AG04450 (cell line): ENCODE measurements at regions not wholly inside any gene's neighbourhood (a gene's known extent, or its start where the extent isn't known, plus 50 kb on each side); places are given as distances from the start of the nearest gene placed in this dataset.

Experiments used
- CTCF ChIA-PET: fragments of 300-600, 350-600 bp; formaldehyde crosslinking; extraction: SDS; loops from one replicate; lab custom pipeline; 2022; ENCODE audit warnings: antibody characterized with exemption, inconsistent platforms; lab: Charles Lee
- POLR2A ChIA-PET: fragments of 350-600 bp; formaldehyde crosslinking; extraction: SDS; loops from one replicate; lab custom pipeline; 2021; ENCODE audit warnings: antibody characterized with exemption, inconsistent platforms; lab: Yijun Ruan, JAX
- DNase-seq: peaks from one replicate; pipeline ENCODE4 v3.0.0-alpha.2; 2011; ENCODE audit warnings: low read depth, low spot score
- H3K27ac ChIP-seq: one replicate; pipeline ENCODE4 v1.5.1; 2012; ENCODE audit warnings: low read depth, low read length, control low read depth
- H3K27me3 ChIP-seq: one replicate; pipeline ENCODE4 v1.6.0; 2012; ENCODE audit warnings: low read length; ENCODE audit not compliant: control insufficient read depth, insufficient read depth
- H3K4me3 ChIP-seq: 2 replicates; pipeline ENCODE4 v1.5.1; 2011; ENCODE audit warnings: mild to moderate bottlenecking, low read depth, low read length, control low read depth
- H3K9me3 ChIP-seq: 2 replicates; pipeline ENCODE4 v1.5.1; 2012; ENCODE audit warnings: low read length; ENCODE audit not compliant: control insufficient read depth, insufficient read depth
- TF ChIP-seq, protein P1 (sequence below): IDR thresholded peaks from 2 replicates; pipeline ENCODE4 v1.5.1; 2011; ENCODE audit warnings: low read depth, low read length, control low read depth, inconsistent platforms

DNA sequence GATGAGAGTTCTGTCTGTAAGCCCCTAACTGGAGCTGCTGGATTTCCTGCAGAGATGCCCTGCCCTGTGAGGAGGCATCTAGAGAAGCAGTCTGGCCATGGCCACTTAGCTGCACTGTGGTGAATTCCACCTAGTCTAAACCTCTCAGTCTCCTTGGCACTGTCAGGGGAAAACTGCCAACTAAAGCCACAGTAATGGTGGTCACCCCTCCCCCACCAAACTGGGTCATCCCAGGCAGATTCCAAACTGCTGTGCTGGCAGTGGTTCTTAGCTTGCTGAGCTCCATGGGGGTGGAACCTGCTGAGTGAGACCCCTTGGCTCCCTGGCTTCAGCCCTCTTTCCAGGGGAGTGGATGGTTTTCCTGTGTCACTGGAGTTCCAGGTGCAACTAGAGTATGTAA, 740.6 kb downstream of the RWDD3 start:
- H3K27ac ChIP-seq = no peak overlapping the region
- no peaks in the 10 kb centered on the region for H3K9me3 ChIP-seq
- no peaks in the 10 kb centered on the region for H3K27me3 ChIP-seq
- POLR2A ChIA-PET = no interaction called here
- DNase-seq = no peak
- TF ChIP-seq, protein P1, sequence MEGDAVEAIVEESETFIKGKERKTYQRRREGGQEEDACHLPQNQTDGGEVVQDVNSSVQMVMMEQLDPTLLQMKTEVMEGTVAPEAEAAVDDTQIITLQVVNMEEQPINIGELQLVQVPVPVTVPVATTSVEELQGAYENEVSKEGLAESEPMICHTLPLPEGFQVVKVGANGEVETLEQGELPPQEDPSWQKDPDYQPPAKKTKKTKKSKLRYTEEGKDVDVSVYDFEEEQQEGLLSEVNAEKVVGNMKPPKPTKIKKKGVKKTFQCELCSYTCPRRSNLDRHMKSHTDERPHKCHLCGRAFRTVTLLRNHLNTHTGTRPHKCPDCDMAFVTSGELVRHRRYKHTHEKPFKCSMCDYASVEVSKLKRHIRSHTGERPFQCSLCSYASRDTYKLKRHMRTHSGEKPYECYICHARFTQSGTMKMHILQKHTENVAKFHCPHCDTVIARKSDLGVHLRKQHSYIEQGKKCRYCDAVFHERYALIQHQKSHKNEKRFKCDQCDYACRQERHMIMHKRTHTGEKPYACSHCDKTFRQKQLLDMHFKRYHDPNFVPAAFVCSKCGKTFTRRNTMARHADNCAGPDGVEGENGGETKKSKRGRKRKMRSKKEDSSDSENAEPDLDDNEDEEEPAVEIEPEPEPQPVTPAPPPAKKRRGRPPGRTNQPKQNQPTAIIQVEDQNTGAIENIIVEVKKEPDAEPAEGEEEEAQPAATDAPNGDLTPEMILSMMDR = no peak
- CTCF ChIA-PET = no interaction called here
- H3K4me3 ChIP-seq = no peak overlapping the region

- POLR2A ChIA-PET = no interaction called here
- DNase-seq = no peak
- Histone ChIP-seq H3K9me3 (no peaks in the 10 kb centered on the region), H3K27me3 (no peaks in the 10 kb centered on the region), H3K4me3 (no peak overlapping the region), H3K27ac (no peak overlapping the region)
- CTCF ChIA-PET = no interaction called here
- TF ChIP-seq, protein P1 = no peak
Measured at GRCh38 chr1:95982711-95983110, 738.9 kb upstream of the PTBP2 start.

DNA sequence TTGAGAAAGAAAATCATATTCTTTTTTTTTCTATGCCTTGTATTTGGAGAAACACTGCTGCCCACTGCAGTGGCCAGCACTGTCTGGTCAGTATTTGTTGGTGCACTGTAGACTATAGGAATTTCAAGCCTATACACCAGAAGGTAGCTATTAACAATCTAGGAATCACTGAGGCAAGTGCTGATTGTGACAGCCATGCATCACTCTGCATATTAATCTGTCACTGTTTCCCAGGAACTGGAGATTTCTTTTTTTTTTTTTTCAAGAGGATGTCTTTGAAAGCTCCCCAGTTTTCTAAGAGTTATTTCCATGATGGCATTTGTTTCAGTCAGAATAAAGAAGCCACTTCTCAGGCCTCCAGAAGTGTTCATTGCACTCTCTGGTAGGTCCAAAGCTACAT, 737.8 kb upstream of the PTBP2 start:
- no peak for DNase-seq
- CTCF ChIA-PET = interaction anchor here (0.6 to 0.7 kb wide), 2 partner anchors 14 to 28 kb away, joined by 3 to 7 read pairs; no protein-coding TSS in a partner anchor
- no peak overlapping the region for H3K27ac ChIP-seq
- H3K9me3 ChIP-seq = no peaks in the 10 kb centered on the region
- TF ChIP-seq, protein P1 = no peak
- no peak overlapping the region for H3K4me3 ChIP-seq
- POLR2A ChIA-PET = no interaction called here
- no peaks in the 10 kb centered on the region for H3K27me3 ChIP-seq

DNA sequence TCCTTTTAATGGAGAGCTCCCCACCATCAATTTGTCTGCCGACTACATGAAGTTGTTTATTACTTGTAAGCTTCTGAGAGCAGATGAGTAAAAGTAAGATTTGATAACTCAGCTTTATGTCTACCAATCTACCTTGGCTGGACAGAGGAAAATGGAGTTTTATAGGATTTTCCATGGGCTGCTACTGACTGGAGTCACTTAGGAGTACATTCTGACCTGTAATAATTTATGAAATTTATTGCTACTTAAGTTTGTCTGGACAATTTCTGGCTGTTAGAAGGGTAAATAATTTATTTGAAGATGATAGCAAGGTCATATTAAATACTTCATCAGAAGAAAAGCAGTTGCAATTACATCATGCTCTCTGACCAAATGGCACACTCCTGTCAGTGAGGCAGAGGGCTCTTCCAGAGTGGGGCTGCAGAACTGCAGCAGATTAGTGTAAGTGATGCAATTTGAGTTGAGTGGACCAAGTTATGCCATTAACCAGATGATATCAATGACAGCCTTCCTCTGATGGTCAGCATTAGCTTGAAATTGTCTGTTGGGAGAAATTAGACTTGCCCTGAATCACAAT, 736.7 kb upstream of the PTBP2 start:
- no peak overlapping the region for H3K4me3 ChIP-seq
- ChIA-PET POLR2A (no interaction called here), CTCF (no interaction called here)
- TF ChIP-seq, protein P1 = no peak
- no peaks in the 10 kb centered on the region for H3K27me3 ChIP-seq
- H3K27ac ChIP-seq = no peak overlapping the region
- no peak for DNase-seq
- no peaks in the 10 kb centered on the region for H3K9me3 ChIP-seq

- POLR2A ChIA-PET = no interaction called here
- no peaks in the 10 kb centered on the region for H3K9me3 ChIP-seq
- no peaks in the 10 kb centered on the region for H3K27me3 ChIP-seq
- TF ChIP-seq, protein P1 = no peak
- no peak overlapping the region for H3K4me3 ChIP-seq
- H3K27ac ChIP-seq = no peak overlapping the region
- no peak for DNase-seq
- CTCF ChIA-PET = no interaction called here
Measured at GRCh38 chr1:95990033-95990432, 731.6 kb upstream of the PTBP2 start.
